ENCODE measurements at regions not wholly inside any gene's neighbourhood (a gene's known extent, or its start where the extent isn't known, plus 50 kb on each side); places are given as distances from the start of the nearest gene placed in this dataset.

- DNase-seq: no peak
- Mint-ChIP-seq H3K4me1 (peaks cover 27% of the 10 kb centered on the region), H3K27me3 (ENCODE audit: low read depth in 3 of 3) (no peaks in the 10 kb centered on the region), H3K9me3 (peaks cover 6 to 15% (median 11%) of the 10 kb centered on the region in 7 donors), H3K4me3 (no peak overlapping the region), H3K36me3 (no peaks in the 10 kb centered on the region), H3K27ac (no peak overlapping the region)
- no peak overlapping the region for H2AFZ ChIP-seq (ENCODE audit: insufficient read depth, low read depth, low read length, poor library complexity, severe bottlenecking)
- no peak overlapping the region for H3K27ac ChIP-seq (ENCODE audit: low read depth in 1 of 2, low read length in 2 of 2)
- no peaks in the 10 kb centered on the region for H3K36me3 ChIP-seq (replicated peaks in 1 of 2; ENCODE audit: control insufficient read depth in 1 of 2, insufficient read depth in 2 of 2, low read length in 2 of 2)
- no peak for TF ChIP-seq CTCF (IDR thresholded peaks at IDR 0.05)
- no peak overlapping the region for H3K9ac ChIP-seq (ENCODE audit: insufficient read depth, low read length, poor library complexity, severe bottlenecking)
- no peaks in the 10 kb centered on the region for H4K20me1 ChIP-seq (ENCODE audit: insufficient read depth, low read length)
- intact Hi-C loops (cut with micrococcal nuclease): no loop called here
- no peak overlapping the region for H3K4me2 ChIP-seq (replicated peaks; ENCODE audit: extremely low read depth, low read length, poor library complexity, severe bottlenecking)
- peaks cover 0 to 15% of the 10 kb centered on the region in 2 donors for H3K9me3 ChIP-seq (replicated peaks in 1 of 2; ENCODE audit: control insufficient read depth in 1 of 2, insufficient read depth in 1 of 2, low read length in 2 of 2)
- 100% methylated on average over 1 of the region's 5 CpGs for WGBS (ENCODE audit: insufficient coverage)
- H3K4me1 ChIP-seq (ENCODE audit: control insufficient read depth in 1 of 2, insufficient read depth in 2 of 2, low read length in 2 of 2): peaks cover 32% of the 10 kb centered on the region in 2 donors
- no peaks in the 10 kb centered on the region for H3K79me2 ChIP-seq (ENCODE audit: insufficient read depth, low read length)
- no peak overlapping the region for H3K4me3 ChIP-seq (replicated peaks in 1 of 3; ENCODE audit: low read depth in 2 of 3, low read length in 3 of 3)
- no peaks in the 10 kb centered on the region for H3K27me3 ChIP-seq (ENCODE audit: control insufficient read depth in 2 of 2, insufficient read depth in 2 of 2, low read length in 2 of 2)
These were observed 178.2 kb downstream of the AKR1D1 start for GRCh38 chr7:138254444-138254843.

GRCh38 chr7:138257459-138258196, 181.4 kb downstream of the AKR1D1 start:
- Histone ChIP-seq H3K36me3 (replicated peaks in 1 of 2; ENCODE audit: control insufficient read depth in 1 of 2, insufficient read depth in 2 of 2, low read length in 2 of 2) (no peaks in the 10 kb centered on the region), H3K9me3 (replicated peaks in 1 of 2; ENCODE audit: control insufficient read depth in 1 of 2, insufficient read depth in 1 of 2, low read length in 2 of 2) (peaks cover 0 to 15% of the 10 kb centered on the region in 2 donors), H3K4me2 (replicated peaks; ENCODE audit: extremely low read depth, low read length, poor library complexity, severe bottlenecking) (peak overlapping the region; percentile 58), H3K4me1 (ENCODE audit: control insufficient read depth in 1 of 2, insufficient read depth in 2 of 2, low read length in 2 of 2) (peaks cover 32 to 36% of the 10 kb centered on the region in 2 donors), H3K27me3 (ENCODE audit: control insufficient read depth in 2 of 2, insufficient read depth in 2 of 2, low read length in 2 of 2) (no peaks in the 10 kb centered on the region), H4K20me1 (ENCODE audit: insufficient read depth, low read length) (no peaks in the 10 kb centered on the region), H3K79me2 (ENCODE audit: insufficient read depth, low read length) (no peaks in the 10 kb centered on the region), H2AFZ (ENCODE audit: insufficient read depth, low read depth, low read length, poor library complexity, severe bottlenecking) (peak overlapping the region; percentile 6), H3K27ac (ENCODE audit: low read depth in 1 of 2, low read length in 2 of 2) (peak overlapping the region; percentile 62 to 95), H3K9ac (ENCODE audit: insufficient read depth, low read length, poor library complexity, severe bottlenecking) (peak overlapping the region; percentile 46), H3K4me3 (replicated peaks in 1 of 3; ENCODE audit: low read depth in 2 of 3, low read length in 3 of 3) (peak overlapping the region in 2 of 3 experiments; percentile 21 to 52)
- Mint-ChIP-seq H3K9me3 (peaks cover 7 to 15% (median 10%) of the 10 kb centered on the region in 7 donors), H3K36me3 (no peaks in the 10 kb centered on the region), H3K4me3 (peak overlapping the region in 1 of 2 donors; percentile 79), H3K27me3 (ENCODE audit: low read depth in 3 of 3) (no peaks in the 10 kb centered on the region), H3K4me1 (peaks cover 32% of the 10 kb centered on the region), H3K27ac (peak overlapping the region; percentile 85 to 92 (median 91))
- intact Hi-C loops (cut with micrococcal nuclease): no loop called here
- 0% methylated on average over 5 of the region's 10 CpGs for WGBS (ENCODE audit: insufficient coverage)
- TF ChIP-seq CTCF (IDR thresholded peaks at IDR 0.05): no peak
- DNase-seq: peak; percentile 78 to 96 (median 78)

All from CD14-positive monocyte (primary cell).